ENCODE measurements at regions not wholly inside any gene's neighbourhood (a gene's known extent, or its start where the extent isn't known, plus 50 kb on each side); places are given as distances from the start of the nearest gene placed in this dataset.

GRCh38 chr6:156599978-156600590 is 177.1 kb upstream of the ARID1B start:
- no peaks in the 10 kb centered on the region for H3K9me3 ChIP-seq
- ATAC-seq (ENCODE audit: insufficient number of reproducible peaks, low FRiP score, low read depth) (peak; percentile 36), DNase-seq (ENCODE audit: low spot score) (no peak)
- no peaks in the 10 kb centered on the region for H3K27me3 ChIP-seq (replicated peaks; ENCODE audit: insufficient read depth)
- peak overlapping the region in 1 of 2 donors; percentile 28 for H3K27ac ChIP-seq
- no peak overlapping the region for H3K4me3 ChIP-seq
- no peaks in the 10 kb centered on the region for H3K36me3 ChIP-seq
- peaks cover 0 to 11% of the 10 kb centered on the region in 2 donors for H3K4me1 ChIP-seq (ENCODE audit: control insufficient read depth in 1 of 2, low read depth in 2 of 2)
- no peak for TF ChIP-seq CTCF (IDR thresholded peaks at IDR 0.05)

GRCh38 chr6:156599366-156599765 is 177.8 kb upstream of the ARID1B start:
- H3K36me3 ChIP-seq = no peaks in the 10 kb centered on the region
- ATAC-seq (ENCODE audit: insufficient number of reproducible peaks, low FRiP score, low read depth) (no peak), DNase-seq (ENCODE audit: low spot score) (no peak)
- peaks cover 0 to 11% of the 10 kb centered on the region in 2 donors for H3K4me1 ChIP-seq (ENCODE audit: control insufficient read depth in 1 of 2, low read depth in 2 of 2)
- H3K27ac ChIP-seq = no peak overlapping the region
- no peaks in the 10 kb centered on the region for H3K9me3 ChIP-seq
- no peak overlapping the region for H3K4me3 ChIP-seq
- no peaks in the 10 kb centered on the region for H3K27me3 ChIP-seq (replicated peaks; ENCODE audit: insufficient read depth)
- TF ChIP-seq CTCF (IDR thresholded peaks at IDR 0.05) = no peak

GRCh38 chr6:156598855-156599180 is 178.4 kb upstream of the ARID1B start:
- no peaks in the 10 kb centered on the region for H3K36me3 ChIP-seq
- DNase-seq (ENCODE audit: low spot score) (no peak), ATAC-seq (ENCODE audit: insufficient number of reproducible peaks, low FRiP score, low read depth) (no peak)
- no peak for TF ChIP-seq CTCF (IDR thresholded peaks at IDR 0.05)
- H3K4me1 ChIP-seq (ENCODE audit: control insufficient read depth in 1 of 2, low read depth in 2 of 2) = peaks cover 0 to 11% of the 10 kb centered on the region in 2 donors
- no peak overlapping the region for H3K4me3 ChIP-seq
- no peak overlapping the region for H3K27ac ChIP-seq
- no peaks in the 10 kb centered on the region for H3K9me3 ChIP-seq
- no peaks in the 10 kb centered on the region for H3K27me3 ChIP-seq (replicated peaks; ENCODE audit: insufficient read depth)

GRCh38 chr6:156598071-156598854 is 178.9 kb upstream of the ARID1B start:
- DNase-seq (ENCODE audit: low spot score) (no peak), ATAC-seq (ENCODE audit: insufficient number of reproducible peaks, low FRiP score, low read depth) (no peak)
- Histone ChIP-seq H3K27me3 (replicated peaks; ENCODE audit: insufficient read depth) (no peaks in the 10 kb centered on the region), H3K4me3 (no peak overlapping the region), H3K9me3 (no peaks in the 10 kb centered on the region), H3K36me3 (no peaks in the 10 kb centered on the region), H3K27ac (no peak overlapping the region), H3K4me1 (ENCODE audit: control insufficient read depth in 1 of 2, low read depth in 2 of 2) (peaks cover 0 to 11% of the 10 kb centered on the region in 2 donors)
- no peak for TF ChIP-seq CTCF (IDR thresholded peaks at IDR 0.05)

- H3K27me3 ChIP-seq (replicated peaks; ENCODE audit: insufficient read depth) = no peaks in the 10 kb centered on the region
- H3K4me1 ChIP-seq (ENCODE audit: control insufficient read depth in 1 of 2, low read depth in 2 of 2) = peaks cover 0 to 11% of the 10 kb centered on the region in 2 donors
- ATAC-seq (ENCODE audit: insufficient number of reproducible peaks, low FRiP score, low read depth) (no peak), DNase-seq (ENCODE audit: low spot score) (no peak)
- no peak overlapping the region for H3K4me3 ChIP-seq
- no peak for TF ChIP-seq CTCF (IDR thresholded peaks at IDR 0.05)
- H3K9me3 ChIP-seq = no peaks in the 10 kb centered on the region
- no peaks in the 10 kb centered on the region for H3K36me3 ChIP-seq
- H3K27ac ChIP-seq = no peak overlapping the region
These were observed 180.1 kb upstream of the ARID1B start for GRCh38 chr6:156597095-156597494.

Data from thoracic aorta (tissue), 2 donors.